Neural crest cell (in vitro differentiated cells): ENCODE measurements at regions not wholly inside any gene's neighbourhood (a gene's known extent, or its start where the extent isn't known, plus 50 kb on each side); places are given as distances from the start of the nearest gene placed in this dataset.

Experiments
- DNase-seq: peaks from one replicate; pipeline ENCODE4 v3.0.0; 2021; ENCODE audit warnings: low read depth, mixed read lengths, low spot score
- H3K27ac Mint-ChIP-seq: one replicate; pipeline ENCODE4 v1.8.0; 2021; ENCODE audit warnings: mild to moderate bottlenecking, mixed read lengths; ENCODE audit not compliant: unreplicated experiment
- H3K27me3 Mint-ChIP-seq: 2 replicates; pipeline ENCODE4 v1.8.0; 2021; ENCODE audit warnings: low read depth, mild to moderate bottlenecking, mixed read lengths
- H3K36me3 Mint-ChIP-seq: 2 replicates; pipeline ENCODE4 v1.8.0; 2021; ENCODE audit warnings: low read depth, mild to moderate bottlenecking, mixed read lengths
- H3K4me1 Mint-ChIP-seq: 2 replicates; pipeline ENCODE4 v1.8.0; 2021; ENCODE audit warnings: mixed read lengths
- H3K4me3 Mint-ChIP-seq: one replicate; pipeline ENCODE4 v1.8.0; 2021; ENCODE audit warnings: mild to moderate bottlenecking, mixed read lengths
- H3K9me3 Mint-ChIP-seq: 2 replicates; pipeline ENCODE4 v1.8.0; 2021; ENCODE audit warnings: mixed read lengths
- CTCF ChIP-seq: fragments of 200-600 bp; sonication (generic); conservative IDR thresholded peaks from 2 replicates; pipeline ENCODE4 v1.5.0; 2021; ENCODE audit warnings: antibody characterized with exemption, mild to moderate bottlenecking

DNA sequence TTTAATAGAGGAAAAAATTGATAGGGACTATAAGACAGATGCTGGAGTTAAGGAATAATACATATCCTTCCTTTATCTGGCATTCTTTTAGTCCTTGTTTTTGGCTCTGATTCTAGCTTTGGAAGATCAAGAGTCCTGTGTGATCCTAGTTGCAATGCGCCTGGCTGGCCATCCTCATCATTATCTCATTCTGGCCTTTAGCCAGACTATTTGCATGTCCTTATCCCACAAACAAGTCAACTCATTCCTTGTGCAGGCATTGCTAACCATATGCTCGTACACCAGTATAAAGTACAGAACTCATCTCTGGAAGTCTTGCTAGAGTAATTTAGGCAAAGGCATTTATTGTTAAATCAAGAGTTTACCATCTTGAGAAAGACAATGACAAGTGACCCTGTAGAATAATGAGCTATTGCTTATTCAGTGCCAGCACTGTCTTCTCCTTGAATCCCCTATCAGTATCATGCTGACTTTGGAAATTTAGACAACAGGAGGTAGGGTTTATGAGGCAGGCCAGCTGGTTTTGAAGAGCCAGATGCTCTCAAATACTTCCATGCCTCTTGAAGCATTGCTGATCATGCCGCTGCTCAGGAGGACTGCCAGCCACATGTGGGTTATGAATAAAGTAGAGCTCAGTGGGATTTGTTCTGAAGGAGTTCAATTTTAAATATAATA is 1730.3 kb upstream of the TENM3 start:
- no peak for DNase-seq
- no peaks in the 10 kb centered on the region for H3K4me1 Mint-ChIP-seq
- TF ChIP-seq CTCF, result no peak
- no peaks in the 10 kb centered on the region for H3K9me3 Mint-ChIP-seq
- H3K4me3 Mint-ChIP-seq, result no peak overlapping the region
- H3K27ac Mint-ChIP-seq, result no peak overlapping the region
- no peaks in the 10 kb centered on the region for H3K27me3 Mint-ChIP-seq
- H3K36me3 Mint-ChIP-seq, result no peaks in the 10 kb centered on the region

- no peak overlapping the region for H3K4me3 Mint-ChIP-seq
- TF ChIP-seq CTCF, result no peak
- no peaks in the 10 kb centered on the region for H3K4me1 Mint-ChIP-seq
- H3K36me3 Mint-ChIP-seq, result no peaks in the 10 kb centered on the region
- no peak overlapping the region for H3K27ac Mint-ChIP-seq
- no peaks in the 10 kb centered on the region for H3K9me3 Mint-ChIP-seq
- no peaks in the 10 kb centered on the region for H3K27me3 Mint-ChIP-seq
- DNase-seq, result no peak
Observed at GRCh38 chr4:180518906-180519305, 1724.3 kb upstream of the TENM3 start.

- H3K4me3 Mint-ChIP-seq, result no peak overlapping the region
- TF ChIP-seq CTCF, result no peak
- no peaks in the 10 kb centered on the region for H3K27me3 Mint-ChIP-seq
- no peaks in the 10 kb centered on the region for H3K4me1 Mint-ChIP-seq
- no peaks in the 10 kb centered on the region for H3K36me3 Mint-ChIP-seq
- H3K9me3 Mint-ChIP-seq, result no peaks in the 10 kb centered on the region
- no peak for DNase-seq
- H3K27ac Mint-ChIP-seq, result peak overlapping the region; percentile 8
Observed at GRCh38 chr4:180521181-180521580, 1722.0 kb upstream of the TENM3 start.

GRCh38 chr4:180525523-180526077 is 1717.6 kb upstream of the TENM3 start:
- no peak for DNase-seq
- peaks cover 2% of the 10 kb centered on the region for H3K4me1 Mint-ChIP-seq
- H3K36me3 Mint-ChIP-seq, result no peaks in the 10 kb centered on the region

DNA sequence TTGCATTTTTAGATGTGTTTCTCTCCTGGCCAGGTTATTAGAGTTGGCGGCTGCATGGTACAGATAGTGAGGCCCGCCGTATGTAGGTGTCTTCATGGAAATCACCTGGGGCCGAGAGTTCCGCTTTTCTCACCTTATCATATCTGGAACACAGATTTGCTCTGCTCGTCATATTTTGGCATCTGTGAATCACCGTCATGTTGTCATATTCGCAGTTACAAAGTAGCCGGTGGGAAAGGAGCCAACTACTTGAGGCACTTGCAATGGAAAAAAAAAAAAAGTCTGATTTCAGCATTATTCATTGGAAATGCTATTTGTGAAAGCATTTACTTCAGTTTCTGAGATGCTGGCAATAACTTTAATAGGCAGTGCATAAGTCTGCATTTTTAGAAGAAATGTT is 1715.2 kb upstream of the TENM3 start:
- Mint-ChIP-seq H3K9me3 (peaks cover 2% of the 10 kb centered on the region), H3K27me3 (no peaks in the 10 kb centered on the region), H3K36me3 (no peaks in the 10 kb centered on the region), H3K4me1 (peaks cover 4% of the 10 kb centered on the region), H3K27ac (no peak overlapping the region), H3K4me3 (no peak overlapping the region)
- no peak for DNase-seq
- no peak for TF ChIP-seq CTCF

More at GRCh38 chr4:180525523-180526077, 1717.6 kb upstream of the TENM3 start:
- TF ChIP-seq CTCF, result no peak
- no peak overlapping the region for H3K4me3 Mint-ChIP-seq
- no peak overlapping the region for H3K27ac Mint-ChIP-seq
- no peaks in the 10 kb centered on the region for H3K9me3 Mint-ChIP-seq
- H3K27me3 Mint-ChIP-seq, result no peaks in the 10 kb centered on the region
